ENCODE measurements at regions not wholly inside any gene's neighbourhood (a gene's known extent, or its start where the extent isn't known, plus 50 kb on each side); places are given as distances from the start of the nearest gene placed in this dataset.

- TF ChIP-seq ATF4 (CRISPR knock-in tag; IDR thresholded peaks at IDR 0.05) (peak in 1 of 2 experiments; percentile 76; a peak in 2 of 4 replicates), RXRB (CRISPR knock-in tag; IDR thresholded peaks at IDR 0.05; ENCODE audit: borderline replicate concordance) (peak; percentile 71; the same call in 1 of the 2 replicates), FOXJ3 (CRISPR knock-in tag; IDR thresholded peaks at IDR 0.05; ENCODE audit: borderline replicate concordance) (peak; percentile 69; the same call in 1 of the 2 replicates), ZNF496 (CRISPR knock-in tag; IDR thresholded peaks at IDR 0.05; ENCODE audit: insufficient replicate concordance) (no peak), ZNF18 (CRISPR knock-in tag; IDR thresholded peaks at IDR 0.05; ENCODE audit: insufficient replicate concordance) (no peak), IRF1 (CRISPR knock-in tag; IDR thresholded peaks at IDR 0.05; ENCODE audit: low read depth) (no peak), ZNF326 (CRISPR knock-in tag; IDR thresholded peaks at IDR 0.05; ENCODE audit: borderline replicate concordance) (no peak), ZNF3 (CRISPR knock-in tag; IDR thresholded peaks at IDR 0.05) (no peak), ZFY (CRISPR knock-in tag; IDR thresholded peaks at IDR 0.05) (no peak), ZNF501 (CRISPR knock-in tag; IDR thresholded peaks at IDR 0.05) (no peak), TFDP1 (CRISPR knock-in tag; IDR thresholded peaks at IDR 0.05; ENCODE audit: borderline replicate concordance) (no peak), ZNF367 (CRISPR knock-in tag; IDR thresholded peaks at IDR 0.05; ENCODE audit: borderline replicate concordance) (no peak), NONO (IDR thresholded peaks at IDR 0.05) (no peak), NONO (CRISPR knock-in tag; conservative IDR thresholded peaks at IDR 0.05) (no peak), ZNF331 (CRISPR knock-in tag; IDR thresholded peaks at IDR 0.05) (peak; percentile 67), ZNF484 (CRISPR knock-in tag; IDR thresholded peaks at IDR 0.05; ENCODE audit: borderline replicate concordance, low read depth) (no peak), ZNF343 (CRISPR knock-in tag; IDR thresholded peaks at IDR 0.05) (no peak), ARNT2 (CRISPR knock-in tag; IDR thresholded peaks at IDR 0.05; ENCODE audit: low read depth) (no peak), ZFP41 (CRISPR knock-in tag; IDR thresholded peaks at IDR 0.05; ENCODE audit: borderline replicate concordance) (no peak), RFX1 (IDR thresholded peaks at IDR 0.05) (no peak), EZH2 (conservative IDR thresholded peaks at IDR 0.05; ENCODE audit: low read depth, low read length) (no peak), FOXO1 (CRISPR knock-in tag; IDR thresholded peaks at IDR 0.05) (peak; percentile 70; the same call in 1 of the 2 replicates), MLX (CRISPR knock-in tag; IDR thresholded peaks at IDR 0.05) (0 out of 2 replicates have a peak, but pooled peaks have one; percentile 28)
Observed at GRCh38 chr4:103424853-103425252, 226.7 kb upstream of the CENPE start (continued).

Data from HepG2 (cell line).